K562 (cell line): ENCODE measurements at regions not wholly inside any gene's neighbourhood (a gene's known extent, or its start where the extent isn't known, plus 50 kb on each side); places are given as distances from the start of the nearest gene placed in this dataset.

Source experiments
- ATAC-seq: fragments of 200-7000 bp; cut with Tn5 transposase; 3 replicates; pipeline ENCODE4 v1.9.1; 2020; ENCODE audit warnings: moderate library complexity
- BruUV-seq: library from RNA; stranded (reverse); fragments of 400-500 nt; replicated peaks from 2 replicates; lab custom pipeline; 2021; lab: Mats Ljungman, UMichigan
- CTCF ChIA-PET: fragments of 300-600 bp; formaldehyde crosslinking; extraction: SDS; loops from one replicate; lab custom pipeline; 2021; ENCODE audit warnings: low intra/inter-chr PET ratio; lab: Yijun Ruan, JAX
- POLR2A ChIA-PET: fragments of 300-600, 350-650 bp; sonication (Branson Sonifier 250); formaldehyde crosslinking; extraction: SDS; loops from one replicate; lab custom pipeline; 2021; ENCODE audit warnings: antibody characterized with exemption, inconsistent platforms; lab: Yijun Ruan, JAX
- DNase-seq, 4 experiments: peaks; one replicate each; pipeline versions ENCODE4 v3.0.0 to v3.0.0-alpha.2; 2011 to 2018; ENCODE audit warnings: low spot score in 3 of 4, mixed read lengths in 3 of 4; ENCODE audit errors: extremely low read depth in 1 of 4
- FAIRE-seq: peaks from 2 replicates; lab custom pipeline; 2011; peaks lifted over from hg19 to GRCh38; lab: Jason Lieb, UNC
- H2AFZ ChIP-seq: 2 replicates; pipeline ENCODE4 v1.6.0; 2011; ENCODE audit warnings: low read depth, low read length, control low read depth, inconsistent platforms
- H3K27ac ChIP-seq: fragments of 200-600 bp; 3 replicates; pipeline ENCODE4 v1.8.0; 2011; ENCODE audit warnings: low read depth, mild to moderate bottlenecking, control low read depth, inconsistent platforms, low read length, moderate library complexity, mixed read lengths; ENCODE audit errors: extremely low read depth
- H3K27me3 ChIP-seq, 2 experiments: fragments of 300-600 bp in 1 of 2; 2 replicates in 1 of 2; 3 replicates in 1 of 2; pipeline versions ENCODE4 v1.6.0 to v1.8.0; 2011; ENCODE audit warnings: inconsistent platforms in 2 of 2, low read length in 2 of 2, mild to moderate bottlenecking in 1 of 2, mixed read lengths in 1 of 2, moderate library complexity in 1 of 2; ENCODE audit not compliant: control insufficient read depth in 2 of 2, insufficient read depth in 2 of 2
- H3K36me3 ChIP-seq: fragments of 300-600 bp; 3 replicates; pipeline ENCODE4 v1.8.0; 2011; ENCODE audit warnings: mild to moderate bottlenecking, low read length, inconsistent platforms; ENCODE audit not compliant: control insufficient read depth, insufficient read depth
- H3K4me1 ChIP-seq, 2 experiments: fragments of 200-600 bp in 1 of 2; replicated peaks in 1 of 2; 2 replicates in 1 of 2; 3 replicates in 1 of 2; pipeline versions ENCODE4 v1.5.1 to v1.8.0; 2011; ENCODE audit warnings: inconsistent platforms in 2 of 2, low read length in 2 of 2, mild to moderate bottlenecking in 1 of 2, mixed read lengths in 1 of 2, moderate library complexity in 1 of 2; ENCODE audit not compliant: control insufficient read depth in 2 of 2, insufficient read depth in 2 of 2
- H3K4me2 ChIP-seq: 2 replicates; pipeline ENCODE4 v1.6.1; 2011; ENCODE audit warnings: low read length, control low read depth, inconsistent platforms, mixed read lengths; ENCODE audit not compliant: insufficient read depth
- H3K4me3 ChIP-seq: fragments of 200-600 bp; sonication (generic), shearing (Covaris generic); 2 replicates; pipeline ENCODE4 v1.5.1; 2016; ENCODE audit warnings: control low read depth, inconsistent platforms
- H3K79me2 ChIP-seq: fragments of 200-600 bp; 3 replicates; pipeline ENCODE4 v1.8.0; 2011; ENCODE audit warnings: low read length, inconsistent platforms; ENCODE audit not compliant: control insufficient read depth, insufficient read depth
- H3K9ac ChIP-seq, 2 experiments: 2 replicates each; pipeline versions ENCODE4 v1.6.0 to v1.6.1; 2011; ENCODE audit warnings: low read depth in 2 of 2, low read length in 2 of 2, control low read depth in 1 of 2, inconsistent platforms in 1 of 2, mild to moderate bottlenecking in 1 of 2, mixed read lengths in 1 of 2; ENCODE audit not compliant: insufficient read depth in 1 of 2
- H3K9me1 ChIP-seq: one replicate; pipeline ENCODE4 v1.6.0; 2011; ENCODE audit warnings: inconsistent platforms, mild to moderate bottlenecking, low read length, moderate library complexity; ENCODE audit not compliant: control insufficient read depth, insufficient read depth
- H3K9me3 ChIP-seq: replicated peaks from 2 replicates; pipeline ENCODE4 v1.5.1; 2011; ENCODE audit warnings: low read depth, low read length, inconsistent platforms; ENCODE audit not compliant: control insufficient read depth, insufficient read depth
- H4K20me1 ChIP-seq: replicated peaks from 2 replicates; pipeline ENCODE4 v1.6.1; 2011; ENCODE audit warnings: low read length, inconsistent platforms, mixed read lengths; ENCODE audit not compliant: control insufficient read depth, insufficient read depth
- CCNT2 ChIP-seq: IDR thresholded peaks from 2 replicates; pipeline ENCODE4 v1.6.1; 2011; ENCODE audit warnings: borderline replicate concordance, low read depth, mild to moderate bottlenecking, moderate library complexity, mixed read lengths, low read length; ENCODE audit not compliant: insufficient read length; ENCODE audit errors: extremely low read depth
- ETV6 ChIP-seq, 3 experiments: fragments of 150-350 bp in 1 of 3; sonication (generic) in 1 of 3; formaldehyde crosslinking in 1 of 3; IDR thresholded peaks; 2 replicates each; pipeline versions ENCODE4 v1.6.1 to v1.8.0; 2014 to 2022; ENCODE audit warnings: borderline replicate concordance in 2 of 3, low read depth in 2 of 3, antibody characterized with exemption in 1 of 3, low read length in 1 of 3, mild to moderate bottlenecking in 1 of 3, missing genetic modification reagents in 1 of 3
- POLR2AphosphoS2 ChIP-seq: IDR thresholded peaks from 2 replicates; pipeline ENCODE4 v1.6.1; 2012; ENCODE audit warnings: low read length, improper control_type of control experiment
- POLR2B ChIP-seq: fragments of 450-650 bp; IDR thresholded peaks from 2 replicates; pipeline ENCODE4 v1.6.1; 2018; ENCODE audit warnings: low read depth; ENCODE audit not compliant: partially characterized antibody
- ZBTB7A ChIP-seq: IDR thresholded peaks from 2 replicates; pipeline ENCODE4 v1.6.1; 2011; ENCODE audit warnings: low read depth, mild to moderate bottlenecking, low read length, moderate library complexity, borderline replicate concordance; ENCODE audit not compliant: control insufficient read depth
- WGBS: fragments of 100-300 bp; shearing (Covaris generic); methylation state at CpG from one replicate; pipeline ENCODE4 v1.1.6; 2016; ENCODE audit warnings: low coverage, mixed read lengths; ENCODE audit not compliant: insufficient coverage; ENCODE audit errors: missing lambda C conversion rate; 5-methylcytosine and 5-hydroxymethylcytosine counted together
- in situ Hi-C: fragments of 300-500 bp; cut with MboI; formaldehyde crosslinking; loops from 4 replicates; pipeline ENCODE4 v1.15.0; 2018; ENCODE audit warnings: inconsistent platforms, mixed read lengths
- intact Hi-C: fragments of 100-400 bp; cut with micrococcal nuclease; formaldehyde crosslinking; loops from 2 replicates; pipeline ENCODE4 v1.14.2; 2022
- TF ChIP-seq, protein P1 (sequence below): sonication (generic); formaldehyde crosslinking; IDR thresholded peaks from 2 replicates; pipeline ENCODE4 v1.8.0; 2022; ENCODE audit warnings: mild to moderate bottlenecking, missing genetic modification reagents
- TF ChIP-seq, protein P2 (sequence below): fragments of 450-650 bp; IDR thresholded peaks from 2 replicates; pipeline ENCODE4 v1.6.1; 2017; ENCODE audit warnings: antibody characterized with exemption, mild to moderate bottlenecking

DNA sequence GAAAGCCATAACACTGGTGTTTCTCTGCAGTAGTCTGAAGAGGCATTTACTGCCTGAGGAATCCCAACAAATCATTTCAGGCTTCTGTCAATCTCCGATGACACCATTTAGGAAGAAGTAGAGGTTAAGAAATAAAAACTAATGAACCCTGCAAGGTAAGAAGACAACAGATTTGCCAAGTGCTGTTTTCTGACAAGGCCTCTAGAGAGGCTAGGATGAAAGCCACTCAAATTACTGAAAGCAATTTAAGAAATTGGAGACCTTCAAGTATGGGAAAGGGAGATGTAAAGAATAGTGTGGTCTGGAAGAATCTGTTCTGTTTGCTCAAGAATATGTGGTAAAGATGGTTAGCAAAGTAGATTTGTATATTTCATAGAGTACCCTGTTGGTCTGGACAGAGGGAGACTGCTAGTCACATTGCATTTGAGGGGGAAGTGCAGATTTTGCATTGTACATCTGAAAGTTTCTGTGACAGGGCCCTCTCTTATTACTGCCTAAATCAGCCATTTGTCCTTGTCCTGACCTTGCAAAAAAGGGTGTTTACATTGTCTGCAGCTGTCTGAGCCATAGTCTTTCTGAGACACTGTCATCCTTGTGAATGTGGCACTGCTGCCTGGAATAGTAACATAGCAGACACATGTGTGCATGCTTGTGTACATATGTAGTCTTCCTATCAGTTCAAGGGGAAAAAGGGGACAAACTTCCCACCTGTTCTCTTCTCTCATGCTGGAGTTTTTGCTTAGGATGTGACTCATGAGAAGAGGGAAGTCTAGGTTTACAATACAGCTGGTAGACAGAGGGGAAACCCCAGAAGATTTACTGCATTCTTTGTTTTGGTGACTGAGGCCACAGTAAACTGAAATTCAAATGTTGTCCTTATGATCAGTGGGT is 640.2 kb upstream of the KIRREL3 start:
- FAIRE-seq (no peak), ATAC-seq (no peak), DNase-seq (no peak)
- 0% methylated on average over 1 of the region's 1 CpG for WGBS
- in situ Hi-C loops (no loop called here), intact Hi-C loops (no loop called here)
- no peaks in the 10 kb centered on the region for H3K4me1 ChIP-seq
- H3K9ac ChIP-seq, result no peak overlapping the region
- TF ChIP-seq CCNT2 (no peak), POLR2AphosphoS2 (no peak), ETV6 (IDR thresholded peaks at IDR 0.05; ENCODE audit: borderline replicate concordance in 1 of 2, low read depth in 2 of 2, low read length in 1 of 2) (no peak), ETV6 (CRISPR knock-in tag; IDR thresholded peaks at IDR 0.05; ENCODE audit: borderline replicate concordance) (no peak), POLR2B (no peak), ZBTB7A (no peak)
- TF ChIP-seq, protein P1, sequence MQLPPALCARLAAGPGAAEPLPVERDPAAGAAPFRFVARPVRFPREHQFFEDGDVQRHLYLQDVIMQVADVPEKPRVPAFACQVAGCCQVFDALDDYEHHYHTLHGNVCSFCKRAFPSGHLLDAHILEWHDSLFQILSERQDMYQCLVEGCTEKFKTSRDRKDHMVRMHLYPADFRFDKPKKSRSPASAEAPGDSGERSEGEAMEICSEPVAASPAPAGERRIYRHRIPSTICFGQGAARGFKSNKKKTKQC (CRISPR knock-in tag), result no peak
- TF ChIP-seq, protein P2, sequence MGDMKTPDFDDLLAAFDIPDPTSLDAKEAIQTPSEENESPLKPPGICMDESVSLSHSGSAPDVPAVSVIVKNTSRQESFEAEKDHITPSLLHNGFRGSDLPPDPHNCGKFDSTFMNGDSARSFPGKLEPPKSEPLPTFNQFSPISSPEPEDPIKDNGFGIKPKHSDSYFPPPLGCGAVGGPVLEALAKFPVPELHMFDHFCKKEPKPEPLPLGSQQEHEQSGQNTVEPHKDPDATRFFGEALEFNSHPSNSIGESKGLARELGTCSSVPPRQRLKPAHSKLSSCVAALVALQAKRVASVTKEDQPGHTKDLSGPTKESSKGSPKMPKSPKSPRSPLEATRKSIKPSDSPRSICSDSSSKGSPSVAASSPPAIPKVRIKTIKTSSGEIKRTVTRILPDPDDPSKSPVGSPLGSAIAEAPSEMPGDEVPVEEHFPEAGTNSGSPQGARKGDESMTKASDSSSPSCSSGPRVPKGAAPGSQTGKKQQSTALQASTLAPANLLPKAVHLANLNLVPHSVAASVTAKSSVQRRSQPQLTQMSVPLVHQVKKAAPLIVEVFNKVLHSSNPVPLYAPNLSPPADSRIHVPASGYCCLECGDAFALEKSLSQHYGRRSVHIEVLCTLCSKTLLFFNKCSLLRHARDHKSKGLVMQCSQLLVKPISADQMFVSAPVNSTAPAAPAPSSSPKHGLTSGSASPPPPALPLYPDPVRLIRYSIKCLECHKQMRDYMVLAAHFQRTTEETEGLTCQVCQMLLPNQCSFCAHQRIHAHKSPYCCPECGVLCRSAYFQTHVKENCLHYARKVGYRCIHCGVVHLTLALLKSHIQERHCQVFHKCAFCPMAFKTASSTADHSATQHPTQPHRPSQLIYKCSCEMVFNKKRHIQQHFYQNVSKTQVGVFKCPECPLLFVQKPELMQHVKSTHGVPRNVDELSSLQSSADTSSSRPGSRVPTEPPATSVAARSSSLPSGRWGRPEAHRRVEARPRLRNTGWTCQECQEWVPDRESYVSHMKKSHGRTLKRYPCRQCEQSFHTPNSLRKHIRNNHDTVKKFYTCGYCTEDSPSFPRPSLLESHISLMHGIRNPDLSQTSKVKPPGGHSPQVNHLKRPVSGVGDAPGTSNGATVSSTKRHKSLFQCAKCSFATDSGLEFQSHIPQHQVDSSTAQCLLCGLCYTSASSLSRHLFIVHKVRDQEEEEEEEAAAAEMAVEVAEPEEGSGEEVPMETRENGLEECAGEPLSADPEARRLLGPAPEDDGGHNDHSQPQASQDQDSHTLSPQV, result no peak
- no peaks in the 10 kb centered on the region for H4K20me1 ChIP-seq
- H3K27ac ChIP-seq, result no peak overlapping the region
- no peaks in the 10 kb centered on the region for H3K9me1 ChIP-seq
- no peaks in the 10 kb centered on the region for H3K27me3 ChIP-seq
- CTCF ChIA-PET, result no interaction called here
- no peak overlapping the region for H3K4me3 ChIP-seq
- H3K9me3 ChIP-seq, result peaks cover under 1% of the 10 kb centered on the region; the same call in 1 of the 2 replicates
- BruUV-seq, result no TSS peak
- H2AFZ ChIP-seq, result no peak overlapping the region
- no peaks in the 10 kb centered on the region for H3K36me3 ChIP-seq
- POLR2A ChIA-PET, result no interaction called here
- H3K4me2 ChIP-seq, result no peak overlapping the region
- H3K79me2 ChIP-seq, result no peaks in the 10 kb centered on the region
